ENCODE measurements at regions not wholly inside any gene's neighbourhood (a gene's known extent, or its start where the extent isn't known, plus 50 kb on each side); places are given as distances from the start of the nearest gene placed in this dataset.

GRCh38 chr1:112219267-112219666 is 176.7 kb upstream of the CTTNBP2NL start:
- Histone ChIP-seq H3K4me3 (ENCODE audit: low read length) (no peak overlapping the region), H3K9ac (ENCODE audit: low read length) (no peak overlapping the region), H3K79me2 (ENCODE audit: low read length) (no peaks in the 10 kb centered on the region), H3K9me3 (ENCODE audit: insufficient read depth, low read length) (no peaks in the 10 kb centered on the region), H3K36me3 (replicated peaks; ENCODE audit: low read depth, low read length) (no peaks in the 10 kb centered on the region), H2AFZ (ENCODE audit: low read depth, low read length) (no peak overlapping the region), H3K4me2 (ENCODE audit: low read length) (no peak overlapping the region), H3K27ac (ENCODE audit: low read length) (no peak overlapping the region), H3K4me1 (ENCODE audit: low read length) (no peaks in the 10 kb centered on the region), H4K20me1 (ENCODE audit: insufficient read depth, low read length) (no peaks in the 10 kb centered on the region), H3K27me3 (ENCODE audit: low read depth, low read length) (no peaks in the 10 kb centered on the region)
- TF ChIP-seq EZH2phosphoT487 (IDR thresholded peaks at IDR 0.05; ENCODE audit: low read depth) (no peak), CTCF (IDR thresholded peaks at IDR 0.05; ENCODE audit: low read depth, low read length) (no peak)

GRCh38 chr1:112230232-112230631 is 165.8 kb upstream of the CTTNBP2NL start:
- H2AFZ ChIP-seq (ENCODE audit: low read depth, low read length): no peak overlapping the region
- no peaks in the 10 kb centered on the region for H3K36me3 ChIP-seq (replicated peaks; ENCODE audit: low read depth, low read length)
- no peaks in the 10 kb centered on the region for H3K27me3 ChIP-seq (ENCODE audit: low read depth, low read length)
- no peaks in the 10 kb centered on the region for H3K9me3 ChIP-seq (ENCODE audit: insufficient read depth, low read length)
- no peak overlapping the region for H3K4me3 ChIP-seq (ENCODE audit: low read length)
- H3K79me2 ChIP-seq (ENCODE audit: low read length): no peaks in the 10 kb centered on the region
- no peak overlapping the region for H3K4me2 ChIP-seq (ENCODE audit: low read length)
- no peak overlapping the region for H3K27ac ChIP-seq (ENCODE audit: low read length)
- TF ChIP-seq EZH2phosphoT487 (IDR thresholded peaks at IDR 0.05; ENCODE audit: low read depth) (no peak), CTCF (IDR thresholded peaks at IDR 0.05; ENCODE audit: low read depth, low read length) (no peak)
- no peaks in the 10 kb centered on the region for H4K20me1 ChIP-seq (ENCODE audit: insufficient read depth, low read length)
- H3K4me1 ChIP-seq (ENCODE audit: low read length): no peaks in the 10 kb centered on the region
- no peak overlapping the region for H3K9ac ChIP-seq (ENCODE audit: low read length)

- TF ChIP-seq CTCF (IDR thresholded peaks at IDR 0.05; ENCODE audit: low read depth, low read length) (no peak), EZH2phosphoT487 (IDR thresholded peaks at IDR 0.05; ENCODE audit: low read depth) (no peak)
- H3K4me2 ChIP-seq (ENCODE audit: low read length): no peak overlapping the region
- no peaks in the 10 kb centered on the region for H3K4me1 ChIP-seq (ENCODE audit: low read length)
- no peak overlapping the region for H3K9ac ChIP-seq (ENCODE audit: low read length)
- H4K20me1 ChIP-seq (ENCODE audit: insufficient read depth, low read length): no peaks in the 10 kb centered on the region
- H3K79me2 ChIP-seq (ENCODE audit: low read length): no peaks in the 10 kb centered on the region
- H3K27ac ChIP-seq (ENCODE audit: low read length): no peak overlapping the region
- H3K9me3 ChIP-seq (ENCODE audit: insufficient read depth, low read length): no peaks in the 10 kb centered on the region
- H2AFZ ChIP-seq (ENCODE audit: low read depth, low read length): no peak overlapping the region
- H3K27me3 ChIP-seq (ENCODE audit: low read depth, low read length): no peaks in the 10 kb centered on the region; the same call in 1 of the 2 replicates
- no peak overlapping the region for H3K4me3 ChIP-seq (ENCODE audit: low read length)
- no peaks in the 10 kb centered on the region for H3K36me3 ChIP-seq (replicated peaks; ENCODE audit: low read depth, low read length)
These were observed 164.7 kb upstream of the CTTNBP2NL start for GRCh38 chr1:112231331-112231730.

GRCh38 chr1:112232848-112233247 is 163.2 kb upstream of the CTTNBP2NL start:
- H3K9me3 ChIP-seq (ENCODE audit: insufficient read depth, low read length): no peaks in the 10 kb centered on the region
- H3K79me2 ChIP-seq (ENCODE audit: low read length): no peaks in the 10 kb centered on the region
- H2AFZ ChIP-seq (ENCODE audit: low read depth, low read length): no peak overlapping the region

More at GRCh38 chr1:112232848-112233247, 163.2 kb upstream of the CTTNBP2NL start:
- Histone ChIP-seq H3K36me3 (replicated peaks; ENCODE audit: low read depth, low read length) (no peaks in the 10 kb centered on the region), H3K27ac (ENCODE audit: low read length) (no peak overlapping the region), H3K4me1 (ENCODE audit: low read length) (no peaks in the 10 kb centered on the region), H4K20me1 (ENCODE audit: insufficient read depth, low read length) (no peaks in the 10 kb centered on the region), H3K27me3 (ENCODE audit: low read depth, low read length) (no peaks in the 10 kb centered on the region; the same call in 1 of the 2 replicates), H3K9ac (ENCODE audit: low read length) (no peak overlapping the region), H3K4me3 (ENCODE audit: low read length) (no peak overlapping the region), H3K4me2 (ENCODE audit: low read length) (no peak overlapping the region)
- TF ChIP-seq CTCF (IDR thresholded peaks at IDR 0.05; ENCODE audit: low read depth, low read length) (no peak), EZH2phosphoT487 (IDR thresholded peaks at IDR 0.05; ENCODE audit: low read depth) (no peak)

Data from OCI-LY3 (cell line).